GM10266 (cell line): ENCODE measurements at regions not wholly inside any gene's neighbourhood (a gene's known extent, or its start where the extent isn't known, plus 50 kb on each side); places are given as distances from the start of the nearest gene placed in this dataset.
A peak's percentile ranks its signal among the peaks of the same experiment; 100 is the strongest.

Source experiments
- DNase-seq: peaks from one replicate; pipeline ENCODE4 v3.0.0; 2012; ENCODE audit errors: extremely low spot score
- CTCF ChIP-seq: IDR thresholded peaks from 2 replicates; pipeline ENCODE4 v1.5.1; 2012; ENCODE audit warnings: mild to moderate bottlenecking, low read depth; ENCODE audit not compliant: control insufficient read depth, insufficient read depth; ENCODE audit errors: missing control alignments

GRCh38 chr2:207330912-207331311 is 165.2 kb upstream of the KLF7 start:
- TF ChIP-seq CTCF: no peak
- peak; percentile 41 for DNase-seq

GRCh38 chr2:207331674-207332073 is 165.9 kb upstream of the KLF7 start:
- no peak for TF ChIP-seq CTCF
- no peak for DNase-seq

- no peak for TF ChIP-seq CTCF
- DNase-seq: no peak
Measured at GRCh38 chr2:207332480-207333212, 166.9 kb upstream of the KLF7 start.

GRCh38 chr2:207333599-207334300 is 168.0 kb upstream of the KLF7 start:
- TF ChIP-seq CTCF: no peak
- DNase-seq: no peak

- DNase-seq: no peak
- TF ChIP-seq CTCF: no peak
Measured at GRCh38 chr2:207334301-207334623, 168.5 kb upstream of the KLF7 start.

GRCh38 chr2:207334624-207335371 is 169.1 kb upstream of the KLF7 start:
- no peak for TF ChIP-seq CTCF
- DNase-seq: peak; percentile 38
